ENCODE measurements at regions not wholly inside any gene's neighbourhood (a gene's known extent, or its start where the extent isn't known, plus 50 kb on each side); places are given as distances from the start of the nearest gene placed in this dataset.

DNA sequence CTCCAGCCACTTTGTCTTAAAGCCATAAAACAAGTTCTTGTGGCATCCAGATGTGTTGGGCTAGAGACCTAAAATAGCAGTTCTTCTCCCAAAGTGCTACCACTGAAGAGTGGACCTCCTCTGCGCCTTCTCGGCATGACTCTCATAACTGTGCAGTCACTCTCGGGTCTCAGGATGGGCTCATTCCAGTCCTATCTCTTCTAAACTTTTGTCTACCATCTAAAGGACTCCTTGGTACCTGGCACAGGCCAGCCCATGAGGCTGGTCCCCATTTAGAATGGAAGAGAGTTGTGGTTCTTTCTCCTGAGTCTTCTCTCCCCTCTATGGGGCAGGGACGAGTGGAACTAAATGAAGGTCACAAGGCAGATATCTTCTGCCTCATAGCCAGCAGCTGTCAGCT is 272.0 kb upstream of the TMTC4 start:
- TF ChIP-seq, protein P1, sequence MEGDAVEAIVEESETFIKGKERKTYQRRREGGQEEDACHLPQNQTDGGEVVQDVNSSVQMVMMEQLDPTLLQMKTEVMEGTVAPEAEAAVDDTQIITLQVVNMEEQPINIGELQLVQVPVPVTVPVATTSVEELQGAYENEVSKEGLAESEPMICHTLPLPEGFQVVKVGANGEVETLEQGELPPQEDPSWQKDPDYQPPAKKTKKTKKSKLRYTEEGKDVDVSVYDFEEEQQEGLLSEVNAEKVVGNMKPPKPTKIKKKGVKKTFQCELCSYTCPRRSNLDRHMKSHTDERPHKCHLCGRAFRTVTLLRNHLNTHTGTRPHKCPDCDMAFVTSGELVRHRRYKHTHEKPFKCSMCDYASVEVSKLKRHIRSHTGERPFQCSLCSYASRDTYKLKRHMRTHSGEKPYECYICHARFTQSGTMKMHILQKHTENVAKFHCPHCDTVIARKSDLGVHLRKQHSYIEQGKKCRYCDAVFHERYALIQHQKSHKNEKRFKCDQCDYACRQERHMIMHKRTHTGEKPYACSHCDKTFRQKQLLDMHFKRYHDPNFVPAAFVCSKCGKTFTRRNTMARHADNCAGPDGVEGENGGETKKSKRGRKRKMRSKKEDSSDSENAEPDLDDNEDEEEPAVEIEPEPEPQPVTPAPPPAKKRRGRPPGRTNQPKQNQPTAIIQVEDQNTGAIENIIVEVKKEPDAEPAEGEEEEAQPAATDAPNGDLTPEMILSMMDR (IDR thresholded peaks at IDR 0.05) = no peak
- TF ChIP-seq POLR2A (IDR thresholded peaks at IDR 0.05) = no peak

Data from body of pancreas (tissue), 4 donors.